H4 (cell line): ENCODE measurements at regions not wholly inside any gene's neighbourhood (a gene's known extent, or its start where the extent isn't known, plus 50 kb on each side); places are given as distances from the start of the nearest gene placed in this dataset.

Experiments used
- DNase-seq: peaks from one replicate; pipeline ENCODE4 v3.0.0-alpha.2; 2015; ENCODE audit warnings: low spot score

DNA sequence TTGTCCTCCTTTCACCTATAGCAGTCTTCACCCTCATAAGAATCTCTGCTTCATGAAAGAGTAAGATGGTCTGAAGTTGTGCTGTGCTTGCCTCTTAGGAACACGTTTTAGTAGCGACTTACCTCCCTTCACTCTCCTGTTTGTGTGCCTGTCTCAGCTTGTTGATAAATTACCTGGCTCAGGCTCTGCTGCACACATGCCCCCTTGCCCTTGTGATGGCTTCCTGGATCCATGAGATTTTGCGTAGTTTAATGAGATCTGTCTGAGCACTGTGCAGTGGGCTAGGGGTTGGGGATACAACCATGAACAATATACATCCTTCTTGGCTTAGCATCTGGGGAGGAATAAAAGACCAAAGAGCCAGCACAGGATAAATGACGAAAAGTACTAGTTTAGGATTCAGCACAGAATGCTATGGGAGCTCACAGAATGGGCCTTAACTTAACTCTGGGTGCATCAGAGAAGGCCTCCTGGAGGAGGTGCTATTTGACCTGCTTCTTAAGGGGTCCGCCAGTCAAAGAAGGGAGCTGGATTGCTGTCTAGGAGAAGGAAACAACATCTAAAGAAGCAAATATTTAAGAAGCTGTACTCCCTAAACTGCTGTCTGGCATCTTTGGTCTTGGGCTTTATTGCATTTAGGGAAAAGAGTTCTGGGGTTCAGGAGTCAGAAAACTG is 175.7 kb upstream of the PLXNA2 start:
- DNase-seq, result no peak

DNA sequence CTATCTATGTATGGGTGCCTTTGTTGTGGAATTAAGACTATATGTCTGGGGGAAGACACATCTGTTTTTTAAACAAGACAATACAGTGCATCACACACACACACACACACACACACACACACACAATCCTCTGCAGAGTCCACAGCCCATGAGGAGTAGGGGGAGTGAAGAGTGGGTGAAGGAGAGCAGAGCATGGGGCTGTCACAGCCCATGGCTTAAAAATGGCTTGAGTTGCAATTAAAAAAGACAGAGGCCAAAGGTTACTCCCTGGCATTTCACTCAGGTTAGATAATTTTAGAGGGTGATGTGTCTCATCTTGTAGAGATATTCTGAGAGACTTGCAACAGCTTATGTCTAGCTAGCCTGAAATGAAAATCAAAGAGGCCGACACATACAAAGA is 176.5 kb upstream of the PLXNA2 start:
- DNase-seq, result no peak

- DNase-seq, result no peak
Measured at GRCh38 chr1:208421486-208421885, 177.3 kb upstream of the PLXNA2 start.

- no peak for DNase-seq
Measured at GRCh38 chr1:208423526-208423925, 179.3 kb upstream of the PLXNA2 start.

DNA sequence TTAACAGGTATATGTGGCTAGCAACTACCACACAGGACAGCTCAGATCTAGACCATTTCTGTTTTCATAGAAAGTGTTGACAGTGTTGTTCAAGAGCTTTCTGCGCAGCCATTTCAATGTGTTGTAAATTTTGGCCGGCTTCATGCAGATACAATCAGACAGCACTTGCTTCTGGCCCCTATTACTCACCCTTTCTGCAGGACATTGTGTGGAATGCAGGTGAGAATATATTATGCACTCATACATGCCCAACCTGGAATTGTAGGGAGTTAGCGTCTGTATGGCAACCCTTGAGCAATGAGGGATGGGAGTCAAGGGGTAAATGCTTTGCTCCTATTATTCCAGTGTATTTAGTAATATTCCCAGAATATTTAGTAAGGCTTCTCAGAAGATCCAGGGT is 180.9 kb upstream of the PLXNA2 start:
- DNase-seq, result no peak

DNA sequence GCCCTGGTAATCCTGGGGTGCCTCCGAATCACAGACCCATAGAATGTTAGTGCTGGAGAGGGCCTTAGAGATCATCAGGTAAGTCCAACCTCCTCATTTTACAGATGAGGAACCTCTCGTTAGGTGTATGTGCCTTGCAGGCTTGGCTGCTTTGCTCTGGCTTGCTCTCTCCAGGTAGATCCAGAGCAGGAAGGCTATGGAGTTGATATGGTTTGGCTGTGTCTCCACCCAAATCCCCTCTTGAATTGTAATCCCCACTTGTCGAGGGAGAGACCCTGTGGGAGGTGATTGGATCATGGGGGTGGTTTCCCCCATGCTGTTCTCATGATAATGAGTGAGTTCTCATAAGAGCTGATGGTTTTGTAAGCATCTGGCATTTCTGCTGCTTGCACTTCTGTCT is 186.0 kb upstream of the PLXNA2 start:
- DNase-seq, result no peak

- peak; percentile 61 for DNase-seq
Measured at GRCh38 chr1:208431721-208432120, 187.5 kb upstream of the PLXNA2 start.

GRCh38 chr1:208432346-208432745 is 188.2 kb upstream of the PLXNA2 start:
- no peak for DNase-seq

GRCh38 chr1:208433086-208433485 is 188.9 kb upstream of the PLXNA2 start:
- DNase-seq, result peak; percentile 85

GRCh38 chr1:208433971-208434370 is 189.8 kb upstream of the PLXNA2 start:
- DNase-seq, result no peak

- peak; percentile 23 for DNase-seq
Measured at GRCh38 chr1:208437401-208437800, 193.2 kb upstream of the PLXNA2 start.

GRCh38 chr1:208438112-208438699 is 194.0 kb upstream of the PLXNA2 start:
- DNase-seq, result no peak

GRCh38 chr1:208445758-208446203 is 201.6 kb upstream of the PLXNA2 start:
- peak; percentile 14 for DNase-seq

- DNase-seq, result no peak
Measured at GRCh38 chr1:208446271-208446691, 202.1 kb upstream of the PLXNA2 start.

DNA sequence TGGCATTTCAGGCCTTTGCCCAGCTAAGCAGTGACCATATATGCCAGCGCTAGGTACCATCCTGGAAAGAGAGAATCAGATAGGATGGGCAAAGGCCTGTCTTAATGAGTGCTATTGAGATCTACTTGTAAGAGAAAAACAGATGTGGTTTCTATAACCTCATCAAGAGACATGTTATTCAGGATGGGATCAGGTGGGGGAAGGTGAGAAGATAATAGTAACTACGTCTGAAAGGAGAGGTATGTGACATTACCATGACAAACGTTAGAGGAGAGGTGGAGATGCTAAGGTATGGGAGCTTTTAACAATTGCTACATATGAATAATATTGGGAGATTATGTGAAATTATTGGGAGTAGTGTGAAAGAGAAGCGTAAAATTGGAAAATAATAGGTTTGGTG is 204.2 kb upstream of the PLXNA2 start:
- DNase-seq, result no peak

DNA sequence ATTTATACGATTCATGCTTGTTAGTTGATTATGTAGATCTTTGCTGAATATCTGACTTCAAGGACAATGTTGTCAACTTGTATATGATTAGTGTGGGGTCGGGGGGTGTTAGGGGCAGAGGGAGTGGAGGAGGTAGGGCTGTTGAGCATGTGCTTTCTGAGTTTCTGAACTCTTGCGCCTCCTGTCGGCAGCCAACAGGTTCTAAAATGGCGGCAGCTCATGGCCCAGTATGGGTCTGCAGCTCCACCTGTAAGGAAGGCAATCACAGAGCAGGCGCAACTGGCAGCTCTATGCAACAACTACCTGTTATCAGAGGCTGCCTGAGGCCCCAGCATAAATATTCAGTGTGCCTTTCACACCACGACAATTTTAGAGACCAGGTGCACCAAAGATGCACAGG is 205.8 kb upstream of the PLXNA2 start:
- no peak for DNase-seq

DNA sequence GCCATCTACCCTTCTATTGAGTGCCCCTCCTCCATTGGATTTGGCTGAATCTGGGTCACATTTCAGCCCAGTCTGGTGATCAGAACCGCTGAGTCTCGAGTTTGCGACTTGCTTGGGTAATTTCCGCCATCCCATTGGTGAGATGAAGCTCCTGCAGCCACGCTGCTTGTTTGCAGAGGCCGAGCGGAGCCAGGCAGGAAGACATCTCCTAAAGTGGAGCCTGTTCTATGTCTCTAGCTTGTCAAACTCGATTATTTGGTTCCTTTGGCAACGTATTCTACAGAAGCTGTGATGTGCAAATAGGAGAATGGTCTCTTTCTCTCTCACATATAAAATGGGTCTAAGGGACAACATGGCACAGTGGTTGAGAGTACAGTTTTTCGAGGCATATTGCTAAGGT is 206.8 kb upstream of the PLXNA2 start:
- DNase-seq, result no peak

GRCh38 chr1:208455821-208456220 is 211.6 kb upstream of the PLXNA2 start:
- no peak for DNase-seq

DNA sequence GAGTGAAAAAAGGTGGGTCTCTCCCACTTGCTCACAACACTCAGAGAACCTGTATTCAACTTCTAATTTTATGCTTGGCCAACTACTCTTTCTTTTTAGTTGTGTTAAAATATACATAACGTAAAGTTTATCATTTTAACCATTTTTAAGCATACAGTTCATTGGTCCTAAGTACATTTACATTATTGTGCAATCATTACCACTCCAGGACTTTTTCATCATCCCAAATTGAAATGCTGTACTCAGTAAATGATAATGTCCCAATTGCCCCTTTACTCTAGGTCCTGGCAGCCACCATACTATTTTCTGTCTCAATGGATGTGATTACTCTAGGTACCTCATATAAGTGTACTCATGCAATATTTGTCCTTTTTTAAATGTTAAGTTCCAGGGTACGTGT is 212.3 kb upstream of the PLXNA2 start:
- no peak for DNase-seq

DNA sequence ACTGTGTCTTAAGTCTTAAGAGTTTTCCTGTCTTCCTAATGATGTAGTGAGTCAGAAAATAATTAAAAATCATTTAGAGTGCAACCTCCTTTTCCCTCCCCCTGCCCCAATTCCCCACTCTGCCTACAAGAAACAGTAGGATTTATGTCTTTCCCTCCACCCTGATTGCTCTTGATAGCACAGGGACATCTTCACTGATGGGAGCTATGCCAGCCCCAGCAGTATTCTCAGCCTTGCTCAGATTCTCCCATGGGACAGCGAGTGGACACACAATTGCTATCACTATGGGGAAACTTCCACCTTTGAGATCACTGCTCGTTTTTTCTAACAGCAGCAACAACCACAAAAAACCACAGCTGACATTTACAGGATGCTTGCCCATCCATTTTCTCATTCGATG is 216.6 kb upstream of the PLXNA2 start:
- no peak for DNase-seq

GRCh38 chr1:208461680-208462079 is 217.5 kb upstream of the PLXNA2 start:
- DNase-seq, result no peak

GRCh38 chr1:208462761-208463160 is 218.6 kb upstream of the PLXNA2 start:
- DNase-seq, result no peak

- no peak for DNase-seq
Measured at GRCh38 chr1:208465266-208465665, 221.1 kb upstream of the PLXNA2 start.
